HEK293 (cell line): ENCODE measurements at regions not wholly inside any gene's neighbourhood (a gene's known extent, or its start where the extent isn't known, plus 50 kb on each side); places are given as distances from the start of the nearest gene placed in this dataset.

Experiments
- CTCF ChIA-PET: fragments of 350-600 bp; formaldehyde crosslinking; extraction: SDS; loops from one replicate; lab custom pipeline; 2021; ENCODE audit warnings: antibody characterized with exemption; lab: Yijun Ruan, JAX
- POLR2A ChIA-PET: fragments of 300-600 bp; formaldehyde crosslinking; extraction: SDS; loops from one replicate; lab custom pipeline; 2020; ENCODE audit warnings: antibody characterized with exemption, inconsistent platforms; lab: Yijun Ruan, JAX
- H3K27ac ChIP-seq: fragments of 200-500 bp; sonication (Bioruptor generic); 2 replicates; pipeline ENCODE4 v1.5.1; 2014; ENCODE audit warnings: low read depth, low read length, control low read depth, inconsistent platforms; ENCODE audit errors: extremely low read depth
- H3K36me3 ChIP-seq, 2 experiments: fragments of 200-500 bp in 1 of 2; sonication (Bioruptor generic) in 1 of 2; 1 replicate in 1 of 2; 2 replicates in 1 of 2; pipeline ENCODE4 v1.5.1; 2014 to 2017; ENCODE audit warnings: inconsistent platforms in 2 of 2, low read length in 2 of 2; ENCODE audit not compliant: control insufficient read depth in 2 of 2, insufficient read depth in 1 of 2
- H3K4me1 ChIP-seq: fragments of 200-500 bp; sonication (Bioruptor generic); 2 replicates; pipeline ENCODE4 v1.5.1; 2014; ENCODE audit warnings: mild to moderate bottlenecking, low read length, inconsistent platforms; ENCODE audit not compliant: control insufficient read depth, insufficient read depth
- H3K4me3 ChIP-seq: 2 replicates; pipeline ENCODE4 v1.5.1; 2011; ENCODE audit warnings: low read depth, mild to moderate bottlenecking, control low read depth, low read length, moderate library complexity
- H3K9me3 ChIP-seq: fragments of 200-500 bp; sonication (Bioruptor generic); 2 replicates; pipeline ENCODE4 v1.5.1; 2014; ENCODE audit warnings: low read depth, low read length, inconsistent platforms; ENCODE audit not compliant: control insufficient read depth, insufficient read depth
- ATF2 ChIP-seq: fragments of 450-650 bp; formaldehyde crosslinking; IDR thresholded peaks from 2 replicates; pipeline ENCODE4 v1.5.1; 2016; ENCODE audit warnings: missing biosample characterization, missing genetic modification characterization, low read depth
- CTCF ChIP-seq: fragments of 450-650 bp; formaldehyde crosslinking; IDR thresholded peaks from 2 replicates; pipeline ENCODE4 v1.5.1; 2016; ENCODE audit warnings: missing biosample characterization, missing genetic modification characterization
- PRDM4 ChIP-seq: fragments of 450-650 bp; formaldehyde crosslinking; IDR thresholded peaks from 2 replicates; pipeline ENCODE4 v1.5.1; 2017; ENCODE audit warnings: missing biosample characterization, missing genetic modification characterization
- RBAK ChIP-seq: fragments of 450-650 bp; formaldehyde crosslinking; IDR thresholded peaks from 2 replicates; pipeline ENCODE4 v1.5.1; 2016; ENCODE audit warnings: missing biosample characterization, missing genetic modification characterization
- SALL2 ChIP-seq: fragments of 450-650 bp; formaldehyde crosslinking; IDR thresholded peaks from 2 replicates; pipeline ENCODE4 v1.5.0; 2017; ENCODE audit warnings: missing biosample characterization, mild to moderate bottlenecking, missing genetic modification characterization, borderline replicate concordance
- SCRT2 ChIP-seq: fragments of 450-650 bp; formaldehyde crosslinking; IDR thresholded peaks from 2 replicates; pipeline ENCODE4 v1.5.1; 2016; ENCODE audit warnings: missing biosample characterization, missing genetic modification characterization
- ZIC2 ChIP-seq: fragments of 450-650 bp; formaldehyde crosslinking; IDR thresholded peaks from 2 replicates; pipeline ENCODE4 v1.5.1; 2016; ENCODE audit warnings: missing biosample characterization, missing genetic modification characterization
- ZNF132 ChIP-seq: fragments of 450-650 bp; formaldehyde crosslinking; IDR thresholded peaks from 2 replicates; pipeline ENCODE4 v1.5.1; 2017; ENCODE audit warnings: missing biosample characterization, missing genetic modification characterization, borderline replicate concordance
- ZNF214 ChIP-seq: fragments of 450-650 bp; formaldehyde crosslinking; IDR thresholded peaks from 2 replicates; pipeline ENCODE4 v1.5.1; 2017; ENCODE audit warnings: missing biosample characterization, mild to moderate bottlenecking, missing genetic modification characterization, borderline replicate concordance
- ZNF223 ChIP-seq: fragments of 450-650 bp; formaldehyde crosslinking; IDR thresholded peaks from 2 replicates; pipeline ENCODE4 v1.5.1; 2016; ENCODE audit warnings: missing biosample characterization, missing genetic modification characterization
- ZNF544 ChIP-seq: fragments of 450-650 bp; formaldehyde crosslinking; IDR thresholded peaks from 2 replicates; pipeline ENCODE4 v1.5.0; 2017; ENCODE audit warnings: missing biosample characterization, missing genetic modification characterization
- ZNF645 ChIP-seq: fragments of 450-650 bp; formaldehyde crosslinking; IDR thresholded peaks from 2 replicates; pipeline ENCODE4; 2016; ENCODE audit warnings: missing biosample characterization, missing genetic modification characterization
- ZNF654 ChIP-seq: fragments of 450-650 bp; formaldehyde crosslinking; IDR thresholded peaks from 2 replicates; pipeline ENCODE4 v1.5.1; 2016; ENCODE audit warnings: low read depth, missing biosample characterization, missing genetic modification characterization
- ZNF677 ChIP-seq: fragments of 450-650 bp; IDR thresholded peaks from 2 replicates; pipeline ENCODE4 v1.5.0; 2018; ENCODE audit warnings: missing biosample characterization, mild to moderate bottlenecking, missing genetic modification characterization, moderate library complexity
- ZSCAN18 ChIP-seq: fragments of 450-650 bp; formaldehyde crosslinking; IDR thresholded peaks from 2 replicates; pipeline ENCODE4 v1.5.1; 2016; ENCODE audit warnings: missing biosample characterization, missing genetic modification characterization

GRCh38 chr2:59184276-59185020 is 943.3 kb upstream of the FANCL start:
- ChIA-PET CTCF (interaction anchor here (0.7 to 1.2 kb wide), 4 partner anchors 10 to 1464 kb away, joined by 3 to 5 read pairs (median 4); no protein-coding TSS in a partner anchor), POLR2A (no interaction called here)
- no peaks in the 10 kb centered on the region for H3K36me3 ChIP-seq
- no peak overlapping the region for H3K4me3 ChIP-seq
- no peaks in the 10 kb centered on the region for H3K4me1 ChIP-seq
- no peak for TF ChIP-seq ZNF677 (tag by site-specific recombination)
- no peak for TF ChIP-seq RBAK
- peak; percentile 53 for TF ChIP-seq SCRT2 (tag by site-specific recombination)
- TF ChIP-seq, all 188 proteins: peak for 1
- Histone ChIP-seq H3K27ac (no peak overlapping the region), H3K9me3 (no peaks in the 10 kb centered on the region)

GRCh38 chr2:59183070-59183469 is 941.9 kb upstream of the FANCL start:
- ChIA-PET POLR2A (no interaction called here), CTCF (interaction anchor here (0.5 to 2.2 kb wide), 10 partner anchors 9 to 1147 kb away, joined by 3 to 11 read pairs (median 3); no protein-coding TSS in a partner anchor)
- no peaks in the 10 kb centered on the region for H3K36me3 ChIP-seq
- no peak overlapping the region for H3K4me3 ChIP-seq
- H3K27ac ChIP-seq = no peak overlapping the region
- H3K9me3 ChIP-seq = no peaks in the 10 kb centered on the region
- H3K4me1 ChIP-seq = no peaks in the 10 kb centered on the region
- no peak for TF ChIP-seq ZNF214 (tag by site-specific recombination)

GRCh38 chr2:59182249-59182648 is 941.1 kb upstream of the FANCL start:
- CTCF ChIA-PET = interaction anchor here (0.5 to 2.2 kb wide), 13 partner anchors 10 to 1396 kb away, joined by 3 to 11 read pairs (median 3); no protein-coding TSS in a partner anchor

GRCh38 chr2:59181347-59181746 is 940.2 kb upstream of the FANCL start:
- Histone ChIP-seq H3K4me1 (no peaks in the 10 kb centered on the region), H3K9me3 (no peaks in the 10 kb centered on the region), H3K4me3 (no peak overlapping the region), H3K27ac (no peak overlapping the region), H3K36me3 (no peaks in the 10 kb centered on the region)
- TF ChIP-seq PRDM4 (no peak), ZSCAN18 (no peak), CTCF (tag by site-specific recombination) (no peak), ATF2 (tag by site-specific recombination) (peak; percentile 72), ZNF132 (tag by site-specific recombination) (no peak), ZNF645 (tag by site-specific recombination) (no peak), SALL2 (tag by site-specific recombination) (no peak)
- ChIA-PET POLR2A (no interaction called here), CTCF (interaction anchor here (2.2 kb wide), 1 partner anchor 156 kb away, joined by 11 read pairs; no protein-coding TSS in a partner anchor)

More at GRCh38 chr2:59182249-59182648, 941.1 kb upstream of the FANCL start:
- H3K4me3 ChIP-seq = no peak overlapping the region
- no peaks in the 10 kb centered on the region for H3K4me1 ChIP-seq
- no peaks in the 10 kb centered on the region for H3K9me3 ChIP-seq
- POLR2A ChIA-PET = no interaction called here
- no peaks in the 10 kb centered on the region for H3K36me3 ChIP-seq
- no peak for TF ChIP-seq ZNF544 (tag by site-specific recombination)
- no peak for TF ChIP-seq ZNF223 (tag by site-specific recombination)
- peak; percentile 68 for TF ChIP-seq ZIC2 (tag by site-specific recombination)
- peak; percentile 16; the same call in 1 of the 2 replicates for TF ChIP-seq ZNF654 (tag by site-specific recombination)
- no peak overlapping the region for H3K27ac ChIP-seq
